ENCODE measurements at regions not wholly inside any gene's neighbourhood (a gene's known extent, or its start where the extent isn't known, plus 50 kb on each side); places are given as distances from the start of the nearest gene placed in this dataset.

GRCh38 chr7:46494441-46494840, 573.4 kb upstream of the IGFBP3 start:
- ATAC-seq (no peak), DNase-seq (ENCODE audit: low spot score) (no peak)
- no peak overlapping the region for H3K27ac Mint-ChIP-seq
- no peaks in the 10 kb centered on the region for H3K36me3 Mint-ChIP-seq
- H3K4me3 Mint-ChIP-seq, result no peak overlapping the region
- TF ChIP-seq ATF6 (CRISPR knock-in tag; IDR thresholded peaks at IDR 0.05) (no peak), NFE2L1 (CRISPR knock-in tag; IDR thresholded peaks at IDR 0.05) (no peak), FOXJ3 (CRISPR knock-in tag; IDR thresholded peaks at IDR 0.05; ENCODE audit: borderline replicate concordance) (no peak), ERG (CRISPR knock-in tag; IDR thresholded peaks at IDR 0.05) (no peak), NFYB (CRISPR knock-in tag; conservative IDR thresholded peaks at IDR 0.05; ENCODE audit: low read depth) (no peak), GABPB1 (CRISPR knock-in tag; IDR thresholded peaks at IDR 0.05) (no peak), EMX1 (CRISPR knock-in tag; IDR thresholded peaks at IDR 0.05) (no peak), IRF2 (CRISPR knock-in tag; IDR thresholded peaks at IDR 0.05; ENCODE audit: borderline replicate concordance, low read depth) (no peak), JUN (CRISPR knock-in tag; IDR thresholded peaks at IDR 0.05) (no peak)
- TF ChIP-seq, protein P1, sequence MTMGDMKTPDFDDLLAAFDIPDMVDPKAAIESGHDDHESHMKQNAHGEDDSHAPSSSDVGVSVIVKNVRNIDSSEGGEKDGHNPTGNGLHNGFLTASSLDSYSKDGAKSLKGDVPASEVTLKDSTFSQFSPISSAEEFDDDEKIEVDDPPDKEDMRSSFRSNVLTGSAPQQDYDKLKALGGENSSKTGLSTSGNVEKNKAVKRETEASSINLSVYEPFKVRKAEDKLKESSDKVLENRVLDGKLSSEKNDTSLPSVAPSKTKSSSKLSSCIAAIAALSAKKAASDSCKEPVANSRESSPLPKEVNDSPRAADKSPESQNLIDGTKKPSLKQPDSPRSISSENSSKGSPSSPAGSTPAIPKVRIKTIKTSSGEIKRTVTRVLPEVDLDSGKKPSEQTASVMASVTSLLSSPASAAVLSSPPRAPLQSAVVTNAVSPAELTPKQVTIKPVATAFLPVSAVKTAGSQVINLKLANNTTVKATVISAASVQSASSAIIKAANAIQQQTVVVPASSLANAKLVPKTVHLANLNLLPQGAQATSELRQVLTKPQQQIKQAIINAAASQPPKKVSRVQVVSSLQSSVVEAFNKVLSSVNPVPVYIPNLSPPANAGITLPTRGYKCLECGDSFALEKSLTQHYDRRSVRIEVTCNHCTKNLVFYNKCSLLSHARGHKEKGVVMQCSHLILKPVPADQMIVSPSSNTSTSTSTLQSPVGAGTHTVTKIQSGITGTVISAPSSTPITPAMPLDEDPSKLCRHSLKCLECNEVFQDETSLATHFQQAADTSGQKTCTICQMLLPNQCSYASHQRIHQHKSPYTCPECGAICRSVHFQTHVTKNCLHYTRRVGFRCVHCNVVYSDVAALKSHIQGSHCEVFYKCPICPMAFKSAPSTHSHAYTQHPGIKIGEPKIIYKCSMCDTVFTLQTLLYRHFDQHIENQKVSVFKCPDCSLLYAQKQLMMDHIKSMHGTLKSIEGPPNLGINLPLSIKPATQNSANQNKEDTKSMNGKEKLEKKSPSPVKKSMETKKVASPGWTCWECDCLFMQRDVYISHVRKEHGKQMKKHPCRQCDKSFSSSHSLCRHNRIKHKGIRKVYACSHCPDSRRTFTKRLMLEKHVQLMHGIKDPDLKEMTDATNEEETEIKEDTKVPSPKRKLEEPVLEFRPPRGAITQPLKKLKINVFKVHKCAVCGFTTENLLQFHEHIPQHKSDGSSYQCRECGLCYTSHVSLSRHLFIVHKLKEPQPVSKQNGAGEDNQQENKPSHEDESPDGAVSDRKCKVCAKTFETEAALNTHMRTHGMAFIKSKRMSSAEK (CRISPR knock-in tag; IDR thresholded peaks at IDR 0.05; ENCODE audit: borderline replicate concordance), result no peak
- TF ChIP-seq, protein P2, sequence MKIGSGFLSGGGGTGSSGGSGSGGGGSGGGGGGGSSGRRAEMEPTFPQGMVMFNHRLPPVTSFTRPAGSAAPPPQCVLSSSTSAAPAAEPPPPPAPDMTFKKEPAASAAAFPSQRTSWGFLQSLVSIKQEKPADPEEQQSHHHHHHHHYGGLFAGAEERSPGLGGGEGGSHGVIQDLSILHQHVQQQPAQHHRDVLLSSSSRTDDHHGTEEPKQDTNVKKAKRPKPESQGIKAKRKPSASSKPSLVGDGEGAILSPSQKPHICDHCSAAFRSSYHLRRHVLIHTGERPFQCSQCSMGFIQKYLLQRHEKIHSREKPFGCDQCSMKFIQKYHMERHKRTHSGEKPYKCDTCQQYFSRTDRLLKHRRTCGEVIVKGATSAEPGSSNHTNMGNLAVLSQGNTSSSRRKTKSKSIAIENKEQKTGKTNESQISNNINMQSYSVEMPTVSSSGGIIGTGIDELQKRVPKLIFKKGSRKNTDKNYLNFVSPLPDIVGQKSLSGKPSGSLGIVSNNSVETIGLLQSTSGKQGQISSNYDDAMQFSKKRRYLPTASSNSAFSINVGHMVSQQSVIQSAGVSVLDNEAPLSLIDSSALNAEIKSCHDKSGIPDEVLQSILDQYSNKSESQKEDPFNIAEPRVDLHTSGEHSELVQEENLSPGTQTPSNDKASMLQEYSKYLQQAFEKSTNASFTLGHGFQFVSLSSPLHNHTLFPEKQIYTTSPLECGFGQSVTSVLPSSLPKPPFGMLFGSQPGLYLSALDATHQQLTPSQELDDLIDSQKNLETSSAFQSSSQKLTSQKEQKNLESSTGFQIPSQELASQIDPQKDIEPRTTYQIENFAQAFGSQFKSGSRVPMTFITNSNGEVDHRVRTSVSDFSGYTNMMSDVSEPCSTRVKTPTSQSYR (CRISPR knock-in tag; IDR thresholded peaks at IDR 0.05), result no peak
- TF ChIP-seq, protein P3, sequence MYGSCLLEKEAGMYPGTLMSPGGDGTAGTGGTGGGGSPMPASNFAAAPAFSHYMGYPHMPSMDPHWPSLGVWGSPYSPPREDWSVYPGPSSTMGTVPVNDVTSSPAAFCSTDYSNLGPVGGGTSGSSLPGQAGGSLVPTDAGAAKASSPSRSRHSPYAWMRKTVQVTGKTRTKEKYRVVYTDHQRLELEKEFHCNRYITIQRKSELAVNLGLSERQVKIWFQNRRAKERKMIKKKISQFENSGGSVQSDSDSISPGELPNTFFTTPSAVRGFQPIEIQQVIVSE (CRISPR knock-in tag; IDR thresholded peaks at IDR 0.05; ENCODE audit: borderline replicate concordance), result no peak
- TF ChIP-seq, protein P4, sequence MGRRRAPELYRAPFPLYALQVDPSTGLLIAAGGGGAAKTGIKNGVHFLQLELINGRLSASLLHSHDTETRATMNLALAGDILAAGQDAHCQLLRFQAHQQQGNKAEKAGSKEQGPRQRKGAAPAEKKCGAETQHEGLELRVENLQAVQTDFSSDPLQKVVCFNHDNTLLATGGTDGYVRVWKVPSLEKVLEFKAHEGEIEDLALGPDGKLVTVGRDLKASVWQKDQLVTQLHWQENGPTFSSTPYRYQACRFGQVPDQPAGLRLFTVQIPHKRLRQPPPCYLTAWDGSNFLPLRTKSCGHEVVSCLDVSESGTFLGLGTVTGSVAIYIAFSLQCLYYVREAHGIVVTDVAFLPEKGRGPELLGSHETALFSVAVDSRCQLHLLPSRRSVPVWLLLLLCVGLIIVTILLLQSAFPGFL (CRISPR knock-in tag; IDR thresholded peaks at IDR 0.05; ENCODE audit: borderline replicate concordance), result no peak
- POLR2A ChIA-PET, result no interaction called here
- peaks cover 23% of the 10 kb centered on the region for H3K9me3 Mint-ChIP-seq
- CTCF ChIA-PET, result no interaction called here
- peaks cover 3% of the 10 kb centered on the region; the same call in 1 of the 2 replicates for H3K27me3 Mint-ChIP-seq (ENCODE audit: low read depth)
- no peaks in the 10 kb centered on the region for H3K4me1 Mint-ChIP-seq

GRCh38 chr7:46494028-46494427, 573.0 kb upstream of the IGFBP3 start:
- POLR2A ChIA-PET, result no interaction called here
- Mint-ChIP-seq H3K9me3 (peaks cover 21% of the 10 kb centered on the region), H3K4me3 (no peak overlapping the region), H3K27ac (no peak overlapping the region), H3K27me3 (ENCODE audit: low read depth) (peaks cover 2% of the 10 kb centered on the region; the same call in 1 of the 2 replicates), H3K36me3 (no peaks in the 10 kb centered on the region), H3K4me1 (no peaks in the 10 kb centered on the region)
- ATAC-seq, result no peak
- no peak for DNase-seq (ENCODE audit: low spot score)
- CTCF ChIA-PET, result no interaction called here
- no peak for TF ChIP-seq NR2C2 (CRISPR knock-in tag; IDR thresholded peaks at IDR 0.05)
- TF ChIP-seq HMGA2 (CRISPR knock-in tag; IDR thresholded peaks at IDR 0.05), result no peak
- no peak for TF ChIP-seq ZNF138 (CRISPR knock-in tag; conservative IDR thresholded peaks at IDR 0.05)
- no peak for TF ChIP-seq NFATC4 (CRISPR knock-in tag; IDR thresholded peaks at IDR 0.05)
- no peak for TF ChIP-seq OVOL2 (CRISPR knock-in tag; IDR thresholded peaks at IDR 0.05; ENCODE audit: borderline replicate concordance)
- TF ChIP-seq NR3C1 (CRISPR knock-in tag; conservative IDR thresholded peaks at IDR 0.05; ENCODE audit: low read depth), result no peak
- TF ChIP-seq RORB (CRISPR knock-in tag; IDR thresholded peaks at IDR 0.05), result no peak
- TF ChIP-seq PRDM15 (CRISPR knock-in tag; IDR thresholded peaks at IDR 0.05), result no peak
